Putamen (tissue), 1 donor: ENCODE measurements at regions not wholly inside any gene's neighbourhood (a gene's known extent, or its start where the extent isn't known, plus 50 kb on each side); places are given as distances from the start of the nearest gene placed in this dataset.
"Not testable (repeated sequence)": the region's sequence is repeated elsewhere in the genome, so short reads cannot be mapped to it uniquely, and the experiment has no call there.

ENCODE experiments used
- DNase-seq: peaks from one replicate; pipeline ENCODE4 v3.0.0-alpha.2; 2016; ENCODE audit warnings: low spot score

GRCh38 chr7:142603870-142604448 is 145.3 kb upstream of the PRSS1 start:
- DNase-seq: no peak

GRCh38 chr7:142602756-142603155 is 146.5 kb upstream of the PRSS1 start:
- DNase-seq: no peak

DNA sequence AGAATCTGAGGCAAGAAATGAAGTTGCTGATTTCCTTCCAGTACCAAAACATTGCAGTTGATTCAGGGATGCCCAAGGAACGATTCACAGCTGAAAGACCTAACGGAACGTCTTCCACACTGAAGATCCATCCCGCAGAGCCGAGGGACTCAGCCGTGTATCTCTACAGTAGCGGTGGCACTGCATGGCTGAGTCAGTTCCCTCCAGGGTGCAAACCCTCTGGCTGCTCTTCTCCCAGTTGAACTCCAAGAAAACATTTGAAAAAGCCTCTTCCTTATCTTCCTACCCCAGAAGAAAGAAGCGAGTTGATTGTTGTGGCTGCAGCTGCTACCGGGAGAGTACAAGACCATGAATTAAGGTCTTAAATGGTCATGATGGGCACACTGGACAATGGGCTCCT is 147.1 kb upstream of the PRSS1 start:
- DNase-seq: no peak

- DNase-seq: no peak
Observed at GRCh38 chr7:142598297-142598696, 151.0 kb upstream of the PRSS1 start.

DNA sequence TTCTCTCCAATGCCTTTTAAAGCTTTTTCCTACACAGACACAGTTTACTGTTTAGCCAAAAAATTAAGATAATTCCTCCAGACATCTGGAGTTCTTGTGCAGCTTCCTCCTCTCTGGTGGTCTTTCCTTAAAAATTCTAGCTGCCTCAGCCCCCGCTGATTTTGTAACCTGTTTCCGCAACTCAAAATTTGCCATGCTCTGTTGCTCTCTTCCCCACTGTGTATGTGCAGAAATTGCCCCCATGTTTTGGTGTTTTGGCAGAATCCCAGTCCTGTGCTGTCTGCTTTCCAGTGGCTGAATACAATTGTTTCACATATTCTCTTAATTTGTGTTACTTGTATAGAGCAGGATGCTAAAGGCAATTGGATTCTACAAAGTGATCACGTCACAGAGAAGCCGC is 151.7 kb upstream of the PRSS1 start:
- DNase-seq: no peak

DNA sequence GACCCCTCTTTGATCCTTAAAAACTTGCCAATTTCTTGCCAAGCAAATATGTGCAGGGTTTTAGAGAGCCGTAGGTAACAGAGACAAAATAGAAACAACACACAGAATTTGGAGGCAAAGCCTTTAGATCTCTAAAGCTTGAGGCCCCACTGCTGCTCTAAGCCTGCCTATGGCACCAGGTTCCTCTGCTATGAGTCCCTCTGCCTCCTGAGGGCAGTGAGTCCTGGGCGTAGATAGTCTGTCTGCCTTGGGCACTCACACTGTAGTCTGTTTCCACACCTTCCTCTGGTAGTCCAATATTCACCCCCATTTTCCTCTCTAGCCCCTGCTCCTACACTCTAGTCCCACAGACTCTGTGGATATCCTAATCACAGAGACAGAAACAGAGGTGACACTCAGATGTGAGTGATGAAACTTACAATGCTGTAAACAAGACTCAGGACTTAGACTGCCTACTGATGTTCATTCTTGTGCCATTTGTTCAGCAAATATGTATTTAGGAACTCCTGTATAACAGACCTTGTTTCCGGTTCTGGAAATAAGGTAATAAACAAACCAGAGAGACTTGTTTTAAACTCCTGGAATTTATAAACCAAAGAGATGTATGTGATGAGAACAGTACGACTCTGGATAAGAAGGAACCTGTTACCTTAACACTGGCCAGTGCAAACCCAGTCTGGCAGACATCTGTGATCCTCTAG is 153.3 kb upstream of the PRSS1 start:
- DNase-seq: no peak

GRCh38 chr7:142594078-142594477 is 155.2 kb upstream of the PRSS1 start:
- no peak for DNase-seq

GRCh38 chr7:142593106-142593505 is 156.2 kb upstream of the PRSS1 start:
- DNase-seq: no peak

- DNase-seq: no peak
Observed at GRCh38 chr7:142592664-142593063, 156.6 kb upstream of the PRSS1 start.

- no peak for DNase-seq
Observed at GRCh38 chr7:142592231-142592630, 157.0 kb upstream of the PRSS1 start.

DNA sequence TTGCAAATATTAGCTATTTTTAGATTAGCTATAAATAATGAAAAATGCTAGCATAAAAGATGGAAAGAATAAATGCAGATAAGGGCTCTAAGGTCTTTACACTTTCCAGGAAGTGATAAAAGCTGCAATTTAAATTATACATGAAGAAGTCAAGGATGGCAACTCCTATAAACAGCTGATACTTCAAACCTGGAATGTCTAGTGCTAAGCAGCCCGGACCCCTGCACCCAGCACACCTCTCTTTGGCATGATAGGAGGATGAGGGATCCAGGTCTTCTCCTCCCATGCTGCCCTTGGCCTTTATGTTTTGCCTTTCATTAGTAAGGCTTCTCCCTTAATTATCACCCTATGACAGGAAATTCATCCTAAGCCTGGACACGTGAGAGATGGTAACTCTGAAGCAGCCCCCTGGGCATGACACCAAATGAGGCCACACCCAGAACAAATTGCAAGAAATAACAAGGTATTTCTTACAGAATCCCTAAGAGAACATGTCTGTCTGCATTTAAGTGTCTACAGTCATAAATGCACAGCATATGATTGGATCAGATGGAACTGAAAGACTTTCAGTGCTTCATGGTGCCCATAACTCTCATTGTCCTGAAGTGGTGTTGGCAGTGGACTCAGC is 158.3 kb upstream of the PRSS1 start:
- no peak for DNase-seq

GRCh38 chr7:142590077-142590476 is 159.2 kb upstream of the PRSS1 start:
- DNase-seq: no peak

- no peak for DNase-seq
Observed at GRCh38 chr7:142587578-142588191, 161.6 kb upstream of the PRSS1 start.

DNA sequence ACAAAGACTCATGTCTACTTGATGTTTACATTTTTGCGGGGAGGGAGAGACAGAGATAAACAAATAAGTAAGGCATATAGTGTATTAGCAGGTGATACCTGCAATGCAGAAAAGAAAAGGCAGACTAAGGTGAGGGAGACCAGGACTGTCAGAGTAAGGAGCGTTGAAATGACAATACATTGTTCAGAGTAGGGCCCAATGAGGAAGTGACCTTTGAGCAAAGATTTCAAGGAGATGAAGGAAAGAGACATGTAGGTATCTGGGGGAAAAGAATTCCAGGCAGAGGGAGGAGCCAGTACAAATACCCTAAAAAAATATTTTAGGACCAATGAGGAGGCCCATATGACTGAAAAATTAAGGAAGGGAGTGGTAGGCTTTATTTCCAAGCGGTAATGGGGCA is 162.7 kb upstream of the PRSS1 start:
- no peak for DNase-seq

- no peak for DNase-seq
Observed at GRCh38 chr7:142585425-142585824, 163.8 kb upstream of the PRSS1 start.

DNA sequence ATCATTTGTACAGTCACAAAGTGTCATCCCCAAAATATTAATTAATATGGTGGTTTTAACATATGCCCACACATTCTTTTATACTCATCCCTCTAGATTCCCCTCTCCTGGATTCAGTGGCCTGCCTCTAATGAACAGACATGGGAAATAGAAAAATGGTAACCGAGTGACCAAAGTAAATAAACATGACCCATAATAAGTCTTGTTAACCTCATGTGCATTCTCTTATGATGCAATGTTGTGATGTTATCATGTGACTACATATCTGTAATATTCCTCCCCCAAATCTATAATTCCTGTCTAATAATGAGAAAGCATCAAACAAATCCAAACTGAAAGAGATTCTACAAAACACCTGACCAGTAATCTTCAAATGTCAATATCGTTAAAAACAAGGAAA is 164.5 kb upstream of the PRSS1 start:
- no peak for DNase-seq

DNA sequence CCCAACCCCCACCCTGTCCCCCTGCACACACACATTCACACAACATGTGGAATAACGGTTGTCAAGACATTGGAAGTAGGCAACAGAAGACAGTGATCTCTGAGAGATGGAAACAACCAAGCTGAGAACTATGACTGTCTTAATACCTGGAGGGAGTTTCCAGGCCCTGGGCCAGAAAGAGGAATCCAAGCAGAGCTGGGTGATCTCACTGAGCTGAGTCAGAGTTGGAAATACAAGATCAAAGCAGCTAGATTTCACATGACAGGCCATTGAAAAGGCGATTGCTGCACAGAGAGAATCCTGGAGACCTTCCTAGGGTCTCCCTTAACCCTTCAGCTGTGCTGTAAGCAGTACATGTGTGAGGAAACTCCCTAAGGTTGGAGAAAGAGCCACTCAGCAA is 165.8 kb upstream of the PRSS1 start:
- no peak for DNase-seq

- no peak for DNase-seq
Observed at GRCh38 chr7:142582351-142582750, 166.9 kb upstream of the PRSS1 start.

- DNase-seq: no peak
Observed at GRCh38 chr7:142581341-142581740, 167.9 kb upstream of the PRSS1 start.

DNA sequence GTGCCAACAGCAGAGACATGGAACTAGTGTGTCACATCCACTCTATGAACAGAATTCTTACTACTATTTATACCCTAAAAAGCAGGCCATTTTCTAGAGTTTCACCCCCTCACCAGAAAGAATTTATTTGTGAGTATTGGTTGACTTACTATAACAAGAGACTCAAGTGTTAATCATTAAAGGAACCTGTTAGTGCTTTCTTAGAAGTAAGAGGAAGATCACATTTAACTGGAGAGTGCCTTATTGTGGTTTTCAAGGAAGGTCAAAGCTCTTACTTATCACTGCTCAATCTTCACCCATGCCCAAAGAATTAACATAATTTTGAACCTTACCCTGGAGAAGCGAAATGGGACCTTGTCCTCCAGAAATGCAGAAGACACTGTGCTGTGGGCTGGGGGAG is 169.3 kb upstream of the PRSS1 start:
- DNase-seq: no peak

- DNase-seq: not testable (repeated sequence)
Observed at GRCh38 chr7:142575351-142575750, 173.9 kb upstream of the PRSS1 start.

DNA sequence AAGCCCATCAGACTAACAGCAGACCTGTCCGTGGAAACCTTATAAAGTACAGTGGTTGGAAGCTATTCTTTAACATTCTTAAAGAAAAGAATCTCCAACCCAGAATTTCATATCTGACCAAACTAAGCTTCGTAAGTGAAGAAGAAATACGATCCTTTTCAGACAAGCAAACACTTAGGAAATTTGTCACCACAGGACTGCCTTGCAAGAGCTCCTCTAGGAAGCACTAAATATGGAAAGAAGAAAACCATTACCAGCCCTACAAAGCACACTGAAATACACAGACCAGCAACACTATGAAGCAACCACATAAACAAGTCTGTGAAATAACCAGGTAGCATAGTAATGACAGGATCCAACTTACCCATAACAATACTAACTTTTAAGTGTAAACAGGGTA is 177.7 kb upstream of the PRSS1 start:
- no peak for DNase-seq

GRCh38 chr7:142569851-142570250 is 179.4 kb upstream of the PRSS1 start:
- no peak for DNase-seq
